Endothelial cell (in vitro differentiated cells): ENCODE measurements at regions not wholly inside any gene's neighbourhood (a gene's known extent, or its start where the extent isn't known, plus 50 kb on each side); places are given as distances from the start of the nearest gene placed in this dataset.

Experiments
- DNase-seq: peaks from one replicate; pipeline ENCODE4 v3.0.0; 2021; ENCODE audit warnings: low spot score
- H3K27ac Mint-ChIP-seq: one replicate; pipeline ENCODE4 v1.8.0; 2021; ENCODE audit warnings: mixed read lengths, inconsistent platforms; ENCODE audit not compliant: unreplicated experiment
- H3K27me3 Mint-ChIP-seq: one replicate; pipeline ENCODE4 v1.8.0; 2021; ENCODE audit warnings: mild to moderate bottlenecking, moderate library complexity, mixed read lengths, inconsistent platforms; ENCODE audit not compliant: unreplicated experiment
- H3K36me3 Mint-ChIP-seq: one replicate; pipeline ENCODE4 v1.8.0; 2021; ENCODE audit warnings: mild to moderate bottlenecking, low read depth, mixed read lengths, inconsistent platforms; ENCODE audit not compliant: unreplicated experiment
- H3K4me1 Mint-ChIP-seq: one replicate; pipeline ENCODE4 v1.8.0; 2021; ENCODE audit warnings: mild to moderate bottlenecking, mixed read lengths, inconsistent platforms; ENCODE audit not compliant: unreplicated experiment
- H3K4me3 Mint-ChIP-seq: one replicate; pipeline ENCODE4 v1.8.0; 2021; ENCODE audit warnings: mild to moderate bottlenecking, mixed read lengths, inconsistent platforms; ENCODE audit not compliant: unreplicated experiment
- H3K9me3 Mint-ChIP-seq: one replicate; pipeline ENCODE4 v1.8.0; 2021; ENCODE audit warnings: mixed read lengths, inconsistent platforms; ENCODE audit not compliant: unreplicated experiment
- CTCF ChIP-seq: fragments of 200-600 bp; sonication (generic); IDR thresholded peaks from one replicate; pipeline ENCODE4 v1.5.0; 2021; ENCODE audit warnings: antibody characterized with exemption; ENCODE audit not compliant: unreplicated experiment

GRCh38 chr4:66571145-66571695, 900.9 kb upstream of the EPHA5 start:
- H3K4me3 Mint-ChIP-seq: no peak overlapping the region
- H3K9me3 Mint-ChIP-seq: no peaks in the 10 kb centered on the region
- H3K27me3 Mint-ChIP-seq: no peaks in the 10 kb centered on the region
- no peak for DNase-seq
- TF ChIP-seq CTCF: no peak
- no peaks in the 10 kb centered on the region for H3K4me1 Mint-ChIP-seq
- no peak overlapping the region for H3K27ac Mint-ChIP-seq
- no peaks in the 10 kb centered on the region for H3K36me3 Mint-ChIP-seq

DNA sequence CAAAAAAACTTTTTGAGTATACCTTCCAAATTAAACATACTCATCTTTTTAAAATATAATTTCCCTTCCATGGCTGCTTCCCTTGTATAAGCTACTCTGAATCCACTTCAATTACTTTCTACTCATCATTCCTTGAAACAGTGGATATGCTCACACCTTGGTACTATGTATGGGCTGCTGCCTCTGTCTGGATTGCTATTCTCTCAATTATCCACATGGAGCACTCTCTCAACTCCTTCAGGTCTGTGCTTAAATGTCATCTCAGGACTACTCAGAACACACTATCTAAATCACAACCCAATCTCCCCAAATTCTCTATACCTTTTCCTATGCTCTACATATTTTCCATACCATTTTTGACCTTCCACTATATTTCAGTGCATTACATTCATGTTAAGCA, 898.9 kb upstream of the EPHA5 start:
- Mint-ChIP-seq H3K36me3 (no peaks in the 10 kb centered on the region), H3K27ac (no peak overlapping the region), H3K4me1 (no peaks in the 10 kb centered on the region), H3K4me3 (no peak overlapping the region), H3K9me3 (no peaks in the 10 kb centered on the region), H3K27me3 (no peaks in the 10 kb centered on the region)
- no peak for TF ChIP-seq CTCF
- DNase-seq: no peak

DNA sequence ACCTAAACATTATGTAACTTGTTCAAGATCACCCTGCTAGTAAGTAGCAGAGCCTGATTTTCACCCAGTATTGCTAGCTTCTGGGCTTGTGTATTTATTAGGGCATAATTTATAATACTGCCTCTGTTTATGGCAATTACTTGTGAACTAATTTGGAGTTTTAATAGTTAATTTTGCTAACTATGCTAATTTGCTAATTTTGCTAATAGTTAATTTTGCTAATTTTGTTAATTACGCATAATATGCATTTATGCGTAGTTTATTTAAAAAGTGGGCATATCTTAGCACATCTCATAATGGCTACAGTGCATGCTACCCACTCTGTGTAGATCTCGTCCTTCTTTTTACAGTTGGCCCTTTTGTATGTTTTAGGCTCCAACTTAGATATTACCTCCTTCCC, 898.1 kb upstream of the EPHA5 start:
- H3K9me3 Mint-ChIP-seq: no peaks in the 10 kb centered on the region
- H3K27me3 Mint-ChIP-seq: no peaks in the 10 kb centered on the region
- no peak for TF ChIP-seq CTCF
- no peaks in the 10 kb centered on the region for H3K36me3 Mint-ChIP-seq
- H3K4me3 Mint-ChIP-seq: no peak overlapping the region
- no peak overlapping the region for H3K27ac Mint-ChIP-seq
- no peak for DNase-seq
- no peaks in the 10 kb centered on the region for H3K4me1 Mint-ChIP-seq

DNA sequence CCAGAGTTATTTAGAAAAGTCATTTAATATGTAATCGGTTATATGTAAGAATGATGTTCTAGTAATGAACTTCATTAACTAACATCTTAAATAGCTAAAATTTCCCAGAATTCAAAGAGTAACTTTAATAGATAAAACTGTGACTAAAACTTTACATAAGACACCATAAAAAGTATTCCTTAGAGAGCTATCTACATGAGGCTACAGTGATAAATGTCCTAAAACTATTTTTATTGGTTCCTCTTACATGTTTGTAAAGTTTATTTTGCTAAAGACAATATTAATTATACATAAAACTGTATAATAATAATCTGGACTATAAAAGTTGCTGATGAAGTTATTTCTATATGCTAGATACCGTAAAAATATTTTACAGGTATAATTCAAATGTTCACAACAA, 897.7 kb upstream of the EPHA5 start:
- Mint-ChIP-seq H3K27me3 (no peaks in the 10 kb centered on the region), H3K9me3 (no peaks in the 10 kb centered on the region), H3K4me1 (no peaks in the 10 kb centered on the region), H3K36me3 (no peaks in the 10 kb centered on the region), H3K4me3 (no peak overlapping the region), H3K27ac (no peak overlapping the region)
- TF ChIP-seq CTCF: no peak
- no peak for DNase-seq

DNA sequence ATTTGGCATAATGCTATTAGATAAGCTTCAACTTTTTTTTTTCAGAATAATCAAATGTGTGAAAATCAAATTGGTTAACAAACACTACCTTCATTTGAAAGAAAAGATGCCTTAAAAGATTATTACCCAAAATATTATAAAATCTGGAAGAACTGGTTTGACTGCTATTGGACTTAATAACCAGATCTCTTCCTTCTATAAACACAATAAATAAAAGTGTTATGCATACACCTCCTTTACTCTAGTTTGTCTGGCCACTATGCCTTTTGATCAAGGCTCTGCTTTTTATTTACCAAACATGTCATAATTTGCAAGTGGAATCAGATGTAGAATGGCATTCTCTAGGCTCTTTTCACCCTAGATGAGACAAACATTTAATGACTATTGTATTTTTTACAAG, 897.3 kb upstream of the EPHA5 start:
- Mint-ChIP-seq H3K27ac (no peak overlapping the region), H3K9me3 (no peaks in the 10 kb centered on the region), H3K4me1 (no peaks in the 10 kb centered on the region), H3K36me3 (no peaks in the 10 kb centered on the region), H3K27me3 (no peaks in the 10 kb centered on the region), H3K4me3 (no peak overlapping the region)
- TF ChIP-seq CTCF: no peak
- DNase-seq: no peak
